NCI-H2227 treated with DMSO at 0.1 percent for 48 hours (cell line): ENCODE measurements at regions not wholly inside any gene's neighbourhood (a gene's known extent, or its start where the extent isn't known, plus 50 kb on each side); places are given as distances from the start of the nearest gene placed in this dataset.
"Not testable (repeated sequence)": the region's sequence is repeated elsewhere in the genome, so short reads cannot be mapped to it uniquely, and the experiment has no call there.

Experiments used
- DNase-seq: peaks from one replicate; lab custom pipeline; 2025; lab: John Stamatoyannopoulos, UW

DNA sequence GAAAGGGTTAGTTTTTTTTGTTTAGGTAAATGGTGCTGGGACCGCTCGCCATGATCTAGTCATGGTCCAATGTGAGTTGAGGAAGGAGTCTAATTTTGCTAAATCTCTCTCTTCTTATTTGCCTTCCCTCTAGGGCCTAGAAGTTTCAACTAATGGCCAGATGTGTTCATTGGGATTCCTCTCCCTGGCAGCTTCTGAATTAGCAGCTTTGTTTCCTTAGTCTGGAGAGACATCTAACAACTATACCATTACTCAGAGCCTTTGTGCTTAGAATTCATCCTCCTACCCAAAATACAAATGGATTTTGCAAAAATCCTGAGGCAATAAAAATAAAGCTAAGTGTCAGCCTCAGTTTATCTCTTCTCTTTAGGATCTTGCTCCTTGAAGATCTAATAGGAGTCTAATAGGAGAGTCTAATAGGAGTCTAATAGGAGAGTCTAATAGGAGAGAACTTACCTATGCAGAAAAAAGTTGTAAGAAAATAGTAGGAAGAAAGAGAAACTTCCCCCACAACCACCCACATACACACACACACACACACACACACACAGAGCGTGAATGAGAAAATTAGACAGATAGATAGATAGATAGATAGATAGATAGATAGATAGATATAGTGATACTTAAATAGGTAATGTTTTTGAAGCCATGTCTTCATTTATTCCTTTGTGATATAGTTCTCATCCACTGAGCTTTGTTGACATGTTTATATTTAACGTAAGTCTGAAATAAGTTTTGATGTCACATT is 980.5 kb upstream of the CNTN5 start:
- DNase-seq: no peak

DNA sequence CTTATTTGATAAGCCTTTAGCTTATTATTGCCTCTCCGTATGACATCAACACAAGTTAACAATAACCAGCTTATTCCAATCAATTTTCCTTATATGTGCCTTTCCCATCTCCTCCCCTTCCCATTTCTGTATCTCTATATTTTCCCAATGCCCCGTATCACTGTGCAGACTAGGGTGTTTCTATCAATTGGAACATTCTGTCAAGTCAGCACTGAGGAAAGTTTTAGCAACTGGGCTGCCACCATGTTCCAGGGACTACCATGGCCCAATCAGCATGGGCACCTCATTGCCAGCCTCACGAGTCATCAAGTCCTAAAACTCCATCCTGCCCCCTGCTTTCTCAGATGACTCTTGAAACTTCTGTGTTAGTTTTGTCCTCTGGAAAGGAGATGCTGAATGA is 973.1 kb upstream of the CNTN5 start:
- no peak for DNase-seq

DNA sequence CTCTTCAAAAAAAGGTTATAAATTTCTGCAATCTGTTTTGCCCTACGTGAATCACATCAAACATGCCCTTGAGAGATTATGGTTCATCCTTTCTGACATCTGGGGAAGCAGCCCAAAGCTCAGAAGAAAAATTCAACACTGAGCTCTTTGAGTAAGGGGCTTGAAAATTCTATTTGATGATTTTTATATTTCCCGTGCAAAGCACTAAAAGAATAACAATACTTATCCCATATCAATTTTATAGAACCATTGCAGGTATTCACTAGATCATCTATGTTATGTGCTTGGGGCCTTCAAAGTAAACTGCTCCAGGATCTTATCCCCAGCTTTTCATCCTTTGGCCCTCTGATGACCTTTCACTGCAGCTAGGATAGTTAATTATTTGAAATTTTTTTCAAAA is 966.9 kb upstream of the CNTN5 start:
- no peak for DNase-seq

DNA sequence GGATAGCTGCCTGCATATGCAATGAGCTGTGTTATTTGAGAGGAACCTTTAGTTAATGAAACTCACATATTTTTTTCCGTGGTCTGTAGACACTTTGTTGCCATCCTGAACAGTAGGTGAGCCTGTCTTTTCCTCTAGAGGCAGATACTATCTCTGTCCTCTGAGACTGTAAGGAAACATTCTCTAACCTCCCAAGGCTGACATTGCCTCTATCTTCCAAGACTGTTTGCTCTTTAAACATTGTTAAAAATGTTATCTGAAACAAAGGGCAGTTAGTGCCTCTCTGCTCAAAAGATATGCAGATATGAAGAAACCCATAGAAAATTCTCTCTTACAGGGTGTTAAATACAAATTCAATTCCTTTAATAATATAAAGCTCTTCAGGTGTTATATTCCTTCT is 963.8 kb upstream of the CNTN5 start:
- DNase-seq: no peak

DNA sequence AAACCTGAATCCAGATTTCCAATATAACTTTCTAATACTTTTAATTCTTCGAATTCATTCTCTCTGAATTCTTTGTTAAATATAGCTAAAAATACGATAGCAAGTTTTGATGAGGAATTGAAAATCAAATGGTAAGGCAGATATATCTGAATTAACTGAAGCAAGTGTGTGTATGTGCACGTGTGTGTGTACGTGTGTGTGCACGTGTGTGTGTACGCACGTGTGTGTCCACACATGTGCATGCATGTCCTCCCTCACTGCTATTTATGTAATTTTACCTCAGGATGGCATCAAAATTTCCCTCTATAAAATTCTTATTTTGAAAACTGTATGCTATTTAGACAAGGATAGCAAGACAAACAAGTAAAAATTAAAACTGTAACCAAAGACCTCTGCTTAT is 961.3 kb upstream of the CNTN5 start:
- no peak for DNase-seq

DNA sequence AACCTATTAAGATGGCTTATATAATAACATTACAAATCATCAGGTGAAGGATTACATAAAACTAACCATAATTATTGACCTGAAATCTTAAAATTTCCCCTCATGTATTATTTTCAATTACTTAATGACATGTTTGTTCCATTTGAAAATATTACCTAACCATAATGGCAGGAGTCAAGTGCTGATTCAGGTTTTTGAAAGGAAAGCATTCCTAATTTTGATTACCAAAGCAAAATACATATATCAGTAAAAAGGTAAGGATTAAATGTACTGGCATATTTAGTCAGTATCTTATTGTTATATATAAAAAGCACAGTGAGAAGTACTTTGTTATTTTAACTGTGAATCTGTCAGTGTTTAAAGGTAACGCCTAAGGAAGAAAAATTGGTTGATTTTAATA is 960.0 kb upstream of the CNTN5 start:
- DNase-seq: no peak

DNA sequence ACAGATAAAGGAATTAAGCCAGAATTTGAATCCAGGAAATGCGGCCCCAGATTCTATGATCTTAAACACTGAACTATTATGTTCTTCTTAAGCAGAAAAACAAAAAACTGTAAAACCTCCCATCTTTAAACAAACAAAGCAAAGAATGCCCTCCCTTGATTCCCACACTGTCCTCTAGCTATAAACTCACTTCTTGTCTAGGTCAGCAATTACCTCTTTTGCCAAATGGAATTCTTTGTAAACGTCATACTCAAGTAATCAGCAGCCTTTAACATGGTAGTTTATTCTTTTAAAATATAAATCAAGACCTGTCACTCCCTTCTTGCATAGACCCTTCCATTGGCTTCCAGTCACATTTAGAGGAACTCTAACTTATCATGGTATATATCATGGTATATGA is 958.9 kb upstream of the CNTN5 start:
- DNase-seq: no peak

DNA sequence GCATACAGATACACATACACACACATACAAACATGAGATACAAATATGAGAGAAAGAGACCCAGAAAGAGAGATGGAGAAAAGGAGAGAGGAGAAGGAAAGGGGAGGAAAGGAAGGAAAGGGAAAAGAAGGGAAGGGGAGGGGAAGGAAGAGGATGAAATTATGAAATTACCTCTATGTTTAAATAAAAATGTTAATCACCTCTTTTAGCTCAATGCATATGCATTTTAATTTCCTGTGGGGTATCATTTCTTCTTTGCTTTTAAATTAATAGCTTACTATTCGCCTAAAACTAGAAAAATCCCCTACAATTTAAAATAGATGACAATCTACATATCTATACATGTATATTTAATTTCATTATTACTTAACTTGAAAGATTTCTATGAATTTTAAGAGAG is 958.0 kb upstream of the CNTN5 start:
- no peak for DNase-seq

DNA sequence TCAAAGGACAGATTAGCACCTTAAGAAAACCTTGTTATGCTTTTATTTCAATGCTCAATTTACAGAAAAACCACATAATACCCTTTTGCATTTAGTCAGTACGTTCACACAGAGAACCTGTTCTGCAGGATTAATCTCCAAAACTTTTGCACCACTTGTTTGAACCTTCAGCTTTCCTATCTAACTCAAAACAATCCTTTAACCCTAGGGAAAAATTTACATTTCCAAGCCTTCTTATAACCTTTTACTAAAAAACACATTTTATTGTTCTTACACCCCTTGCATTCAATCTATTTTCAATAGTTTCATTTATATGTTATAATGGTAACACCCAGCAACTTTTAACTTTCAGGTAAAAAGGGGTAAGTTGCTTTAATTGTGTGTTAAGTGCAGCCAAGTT is 952.5 kb upstream of the CNTN5 start:
- no peak for DNase-seq

DNA sequence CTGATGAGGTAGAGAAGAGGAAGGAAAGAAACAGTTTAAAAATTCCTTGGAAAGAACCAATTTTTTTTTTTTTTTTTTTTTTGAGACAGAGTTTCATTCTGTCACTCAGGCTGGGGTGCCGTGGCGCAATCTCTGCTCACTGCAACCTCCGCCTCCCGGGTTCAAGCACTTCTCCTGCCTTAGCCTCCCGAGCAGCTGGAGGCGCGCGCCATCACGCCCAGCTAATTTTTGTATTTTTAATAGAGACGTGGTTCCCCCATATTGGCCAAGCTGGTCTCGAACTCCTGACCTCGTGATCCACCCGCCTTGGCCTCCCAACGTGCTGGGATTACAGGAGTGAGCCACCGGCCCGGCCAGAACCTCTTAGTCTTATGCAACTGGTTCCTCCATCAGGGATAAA is 951.6 kb upstream of the CNTN5 start:
- not testable (repeated sequence) for DNase-seq

DNA sequence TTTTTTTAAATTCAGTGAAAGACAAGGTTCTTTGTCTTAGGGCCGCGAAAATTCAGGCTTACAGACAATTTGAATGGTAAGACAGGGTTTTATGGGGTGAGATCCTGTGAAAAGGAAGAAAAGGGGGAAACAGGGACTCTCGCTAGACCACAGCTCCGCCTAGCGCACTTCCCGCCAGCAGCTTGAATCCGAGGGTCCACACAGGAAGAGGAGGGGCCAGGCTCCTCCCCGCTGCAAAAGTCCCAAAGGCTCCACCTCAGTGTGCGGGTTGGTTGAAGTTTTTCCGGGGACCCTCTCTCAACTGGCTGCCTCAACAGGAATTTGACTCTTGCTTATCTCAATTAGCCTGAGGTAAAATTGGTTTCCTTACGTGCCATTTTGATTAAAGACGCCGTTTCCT is 950.9 kb upstream of the CNTN5 start:
- DNase-seq: no peak

DNA sequence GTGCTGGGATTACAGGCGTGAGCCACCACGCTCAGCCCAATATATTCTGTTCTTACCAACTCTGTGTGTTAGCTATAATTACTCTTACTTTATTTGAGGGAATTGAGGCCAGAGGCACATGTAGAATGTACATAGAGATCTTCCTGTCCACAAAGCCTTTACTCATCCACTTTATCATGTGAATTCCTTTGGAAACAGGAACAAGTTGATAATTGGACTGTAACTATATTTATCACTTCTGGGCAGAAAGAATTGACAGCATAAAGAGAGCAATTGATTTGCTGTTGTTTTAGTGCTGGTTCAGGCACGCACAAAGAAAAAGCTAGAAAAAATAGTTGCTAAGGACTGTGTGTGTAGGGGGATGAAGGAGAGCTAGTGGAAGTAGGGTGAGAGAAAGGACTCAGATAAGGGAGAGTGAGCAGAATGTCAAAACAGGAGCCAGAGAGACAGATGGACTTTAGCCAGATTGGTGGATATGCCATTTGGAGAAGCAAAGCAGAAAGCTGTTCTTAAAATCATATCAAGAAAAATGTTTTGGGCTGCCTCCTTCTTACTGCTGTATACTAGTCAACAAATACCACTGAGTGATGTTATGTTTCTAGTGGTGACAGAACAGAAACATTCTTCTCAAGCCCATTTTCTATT is 929.8 kb upstream of the CNTN5 start:
- no peak for DNase-seq

DNA sequence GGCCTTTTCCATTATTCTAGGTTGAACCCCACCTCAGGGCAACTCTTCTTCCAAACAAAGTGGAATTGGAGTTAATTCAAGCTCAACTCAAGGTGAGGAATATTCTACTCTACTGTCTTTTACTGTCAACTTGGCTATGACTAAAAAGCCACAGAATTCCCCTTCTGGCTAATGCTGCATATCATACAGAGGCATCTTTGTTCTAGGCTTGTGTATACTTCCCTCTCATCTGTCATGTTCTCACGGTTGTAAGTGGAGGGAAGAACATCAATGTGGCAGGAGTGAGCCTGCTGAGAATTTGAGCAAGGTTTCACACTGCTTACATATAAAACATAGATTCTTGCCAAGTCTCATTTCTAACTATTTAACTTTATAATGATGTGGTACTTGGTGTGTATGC is 921.4 kb upstream of the CNTN5 start:
- no peak for DNase-seq

DNA sequence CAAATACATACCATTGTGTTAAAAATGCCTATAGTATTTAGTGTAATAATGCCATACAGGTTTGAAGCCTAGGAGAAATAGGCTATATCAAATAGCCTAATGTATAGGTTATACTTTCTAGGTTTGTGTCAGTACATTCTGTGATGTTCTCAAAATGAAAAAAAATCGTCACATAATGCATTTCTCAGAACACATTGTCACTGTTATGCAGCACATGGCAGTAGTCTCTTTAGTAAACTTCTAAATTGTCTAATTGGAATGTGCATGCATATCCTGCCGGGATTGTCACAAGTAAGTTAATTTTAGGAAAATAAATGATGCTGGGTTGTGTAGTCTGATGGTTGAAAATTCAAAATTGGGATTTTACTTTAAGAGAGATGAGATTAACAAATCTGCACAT is 920.1 kb upstream of the CNTN5 start:
- no peak for DNase-seq

DNA sequence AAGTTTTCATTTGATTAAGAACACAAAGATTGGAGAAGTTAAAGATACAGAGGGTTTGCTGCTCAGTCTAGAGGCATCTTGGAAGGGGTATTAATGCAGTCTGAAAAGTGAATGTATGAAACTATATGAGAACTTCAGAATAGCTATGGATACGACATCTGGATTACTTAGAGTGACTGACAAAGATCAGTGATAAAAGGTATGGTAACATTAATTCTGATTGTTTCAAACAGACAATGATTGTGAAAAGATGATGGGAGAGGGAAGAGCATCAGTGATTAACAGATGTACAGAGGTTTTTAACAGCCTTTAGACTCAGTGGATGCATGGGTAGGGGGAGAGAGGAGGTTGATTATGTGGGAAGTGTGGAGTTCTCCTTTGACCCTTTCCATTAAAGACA is 919.4 kb upstream of the CNTN5 start:
- DNase-seq: no peak

DNA sequence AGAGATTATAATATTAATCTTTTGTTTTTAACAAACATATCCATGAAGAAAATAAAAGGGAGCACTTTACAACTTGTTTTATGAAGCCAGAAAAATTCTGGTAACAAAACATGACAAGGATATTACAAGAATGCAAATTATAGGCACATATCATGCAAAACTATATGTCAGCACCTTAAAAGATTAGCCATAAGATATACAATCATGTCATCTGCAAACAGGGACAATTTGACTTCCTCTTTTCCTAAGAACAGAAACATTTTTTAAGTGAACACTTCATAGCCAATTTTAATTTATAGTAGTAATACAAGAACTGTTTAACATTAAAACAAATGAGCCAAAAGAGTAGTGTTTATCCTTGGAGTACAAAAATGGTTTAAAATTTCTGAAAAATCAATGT is 916.5 kb upstream of the CNTN5 start:
- DNase-seq: no peak

DNA sequence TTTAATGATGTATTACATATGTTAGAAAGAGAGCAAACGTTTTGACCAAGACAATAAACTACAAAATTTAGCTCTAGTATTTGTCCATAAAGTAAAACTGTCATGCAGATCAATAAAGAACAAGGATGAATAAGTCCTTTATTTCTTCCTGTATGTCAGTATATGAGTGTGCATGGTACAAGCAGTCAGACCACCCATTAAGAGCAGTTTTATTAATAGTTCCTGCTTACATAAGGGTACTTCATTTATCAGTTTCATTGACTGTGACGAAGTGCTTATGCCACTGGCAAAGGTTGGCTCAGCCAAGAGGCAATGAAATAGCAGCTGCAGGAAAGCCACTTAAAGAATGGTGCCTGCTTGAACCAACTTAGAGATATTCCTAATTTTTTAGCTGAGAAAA is 913.0 kb upstream of the CNTN5 start:
- no peak for DNase-seq

DNA sequence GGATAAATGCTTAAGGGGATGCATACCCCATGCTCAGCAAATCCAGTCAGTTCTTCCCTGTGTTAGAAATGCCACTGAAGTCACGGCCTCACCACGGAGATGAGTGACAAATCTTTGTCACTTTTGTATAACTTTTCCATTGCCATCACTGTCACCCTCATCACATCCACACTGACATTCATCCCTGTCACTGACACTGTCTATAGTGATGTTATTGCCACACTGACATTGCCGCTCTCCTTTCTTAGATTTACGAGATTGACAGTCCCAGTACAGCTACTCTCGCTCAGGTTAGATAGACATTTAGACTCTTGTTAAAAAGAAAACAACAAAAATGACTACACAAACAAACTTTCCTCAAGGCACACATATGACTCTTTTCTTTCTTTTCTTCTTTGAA is 910.7 kb upstream of the CNTN5 start:
- DNase-seq: no peak

DNA sequence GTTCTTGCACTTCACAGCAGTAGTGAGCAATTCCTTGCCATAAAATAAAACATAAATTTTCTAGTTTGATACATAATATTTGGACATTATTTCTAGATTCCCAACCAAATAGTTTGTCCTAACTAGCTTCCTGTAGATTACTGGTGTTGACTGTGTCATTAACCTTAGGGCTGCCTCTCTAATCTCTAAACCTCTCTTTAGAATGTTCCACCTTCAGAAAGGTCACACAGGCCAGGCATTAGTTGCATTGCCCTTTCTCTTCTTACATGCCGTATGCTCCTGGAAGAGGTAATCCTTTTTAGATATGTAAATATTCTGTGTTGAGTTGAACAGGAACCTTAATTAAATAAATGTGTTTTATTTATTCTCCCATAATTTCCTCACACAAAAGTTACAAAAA is 904.9 kb upstream of the CNTN5 start:
- no peak for DNase-seq

DNA sequence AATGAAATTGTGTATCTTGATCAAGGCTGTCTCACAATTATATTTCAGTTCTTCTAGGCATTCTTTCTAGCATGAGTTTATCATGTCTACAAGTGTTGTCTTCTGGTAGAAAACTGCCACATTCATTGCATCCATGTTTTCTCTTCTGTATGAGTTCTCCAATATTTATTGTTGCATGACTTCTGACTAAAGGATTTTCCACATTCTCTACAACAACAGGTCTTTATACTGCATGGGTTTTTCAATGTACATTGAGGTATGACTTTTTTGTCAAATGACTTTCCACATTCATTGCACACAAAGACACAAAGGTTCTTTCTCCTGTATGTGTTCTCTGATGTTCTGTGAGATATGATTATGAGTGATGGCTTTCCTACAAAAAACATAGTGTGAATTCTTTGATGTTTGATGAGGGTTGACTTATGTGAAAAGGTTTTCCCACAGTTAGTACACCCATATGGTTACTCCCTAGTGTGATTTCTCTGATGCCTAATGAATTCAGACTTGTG is 890.6 kb upstream of the CNTN5 start:
- DNase-seq: no peak

DNA sequence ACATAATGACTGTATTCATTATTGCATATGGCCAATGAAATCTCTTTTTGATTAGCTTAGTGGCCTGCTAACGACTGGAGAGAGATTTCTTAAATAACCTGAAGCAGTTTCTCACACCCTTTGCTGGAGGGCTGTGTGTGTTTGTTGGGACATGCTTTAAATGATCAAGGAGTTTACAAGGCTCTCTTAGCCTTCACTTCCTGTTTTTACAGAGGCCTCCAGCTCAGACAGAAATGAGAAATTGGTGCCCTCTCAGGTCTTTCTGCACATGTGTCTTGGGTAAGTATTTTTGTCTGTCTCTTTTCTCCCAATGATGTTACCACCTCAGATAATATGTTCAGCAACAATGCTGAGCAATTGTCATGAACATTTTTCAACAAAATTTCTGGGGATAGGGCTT is 884.4 kb upstream of the CNTN5 start:
- no peak for DNase-seq

DNA sequence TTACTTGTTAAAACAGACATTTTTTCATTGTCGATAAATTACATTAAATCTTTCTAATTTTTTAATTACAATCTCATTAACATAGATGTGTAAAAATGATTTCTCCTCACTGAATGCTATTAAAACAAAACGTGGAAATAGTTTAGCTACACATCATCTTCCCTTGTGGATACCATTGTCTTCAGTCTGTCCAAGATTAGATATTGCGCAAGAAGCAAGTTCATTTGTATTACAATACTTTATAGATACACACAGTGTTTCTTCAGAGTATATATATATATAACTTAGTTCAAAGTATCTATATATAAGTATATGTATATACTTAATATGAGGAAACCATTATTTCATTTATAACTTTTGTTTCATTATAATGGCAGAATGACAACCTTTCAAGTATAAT is 883.3 kb upstream of the CNTN5 start:
- no peak for DNase-seq

DNA sequence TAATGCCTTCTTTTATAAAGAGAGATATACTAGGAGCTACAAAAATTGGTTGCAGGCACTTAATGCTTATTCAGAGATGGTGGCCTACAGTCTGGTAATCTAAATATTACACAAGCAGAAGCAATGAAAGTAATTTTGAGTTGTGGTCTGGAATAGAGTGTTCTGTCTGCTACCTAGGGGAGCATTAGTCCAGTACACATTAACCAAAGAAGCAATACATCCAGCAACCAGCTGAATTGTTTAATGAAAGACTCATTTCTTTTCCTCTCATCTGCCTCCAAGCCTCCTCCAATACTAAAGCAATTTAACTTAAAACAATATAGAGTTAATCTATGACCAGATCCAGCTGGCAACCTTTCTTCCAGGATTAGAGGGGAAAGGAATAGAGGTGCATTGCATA is 877.1 kb upstream of the CNTN5 start:
- DNase-seq: no peak

DNA sequence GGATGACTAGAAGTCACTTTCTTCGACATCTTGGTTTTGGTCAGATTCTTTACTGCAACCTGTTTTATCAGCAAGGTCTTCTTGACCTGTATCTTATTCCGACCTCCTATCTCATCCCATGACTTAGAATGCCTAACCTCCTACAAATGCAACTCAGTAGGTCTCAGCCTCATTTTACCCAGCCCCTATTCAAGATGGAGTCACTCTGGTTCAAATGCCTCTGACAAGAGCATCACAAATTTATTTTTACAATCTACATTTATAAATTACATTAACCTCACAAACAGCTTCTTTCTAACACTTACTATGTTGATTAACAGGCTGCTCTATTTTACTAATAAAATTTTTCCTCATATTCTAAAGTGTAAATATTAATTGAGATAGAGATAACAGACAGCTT is 867.0 kb upstream of the CNTN5 start:
- no peak for DNase-seq
